Activated CD8-positive, alpha-beta memory T cell treated with anti-CD3 and anti-CD28 coated beads, Interleukin-2, amount 50 U/mL, for 48 hours (primary cell): ENCODE measurements at regions not wholly inside any gene's neighbourhood (a gene's known extent, or its start where the extent isn't known, plus 50 kb on each side); places are given as distances from the start of the nearest gene placed in this dataset.

Source experiments
- DNase-seq: peaks from one replicate; pipeline ENCODE4 v3.0.0-alpha.2; 2020

DNA sequence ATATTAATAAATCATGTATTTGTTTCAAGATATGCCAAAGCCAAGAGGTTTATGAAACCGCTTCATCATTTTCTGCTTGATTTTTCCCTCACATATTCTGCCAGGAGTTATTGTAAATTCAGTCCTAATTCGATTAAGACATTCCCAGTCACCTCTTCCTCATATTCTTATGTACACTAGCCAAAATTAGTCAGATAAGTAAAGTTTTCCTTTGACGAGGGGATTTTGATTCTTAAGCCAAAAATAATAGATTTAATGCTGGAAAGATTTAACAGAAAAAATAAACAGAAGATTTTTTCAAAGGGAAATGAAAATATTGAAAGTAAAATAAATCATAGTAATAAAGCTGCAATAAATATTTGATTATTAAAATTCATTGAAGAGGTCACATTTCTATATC, 51.0 kb upstream of the VEGFC start:
- no peak for DNase-seq

DNA sequence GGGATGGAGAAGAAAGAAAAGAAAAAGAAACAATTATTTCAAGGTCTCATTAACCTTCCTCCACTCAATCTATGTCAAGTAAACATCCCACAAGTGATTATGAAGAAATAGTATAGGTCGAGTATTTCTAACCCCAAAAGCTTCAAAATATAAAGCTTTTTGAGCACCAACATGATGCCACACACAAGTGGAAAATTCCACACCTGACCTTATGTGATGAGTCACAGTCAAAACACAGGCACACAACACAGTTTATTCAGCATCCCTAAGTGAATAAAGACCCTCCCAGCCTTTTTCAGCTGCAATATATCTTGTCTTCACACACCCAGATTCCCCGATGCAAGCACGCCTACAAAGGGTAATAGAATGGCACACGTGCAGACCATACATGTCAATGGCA, 51.7 kb upstream of the VEGFC start:
- DNase-seq, result no peak

GRCh38 chr4:176845636-176846035, 52.9 kb upstream of the VEGFC start:
- DNase-seq, result no peak

DNA sequence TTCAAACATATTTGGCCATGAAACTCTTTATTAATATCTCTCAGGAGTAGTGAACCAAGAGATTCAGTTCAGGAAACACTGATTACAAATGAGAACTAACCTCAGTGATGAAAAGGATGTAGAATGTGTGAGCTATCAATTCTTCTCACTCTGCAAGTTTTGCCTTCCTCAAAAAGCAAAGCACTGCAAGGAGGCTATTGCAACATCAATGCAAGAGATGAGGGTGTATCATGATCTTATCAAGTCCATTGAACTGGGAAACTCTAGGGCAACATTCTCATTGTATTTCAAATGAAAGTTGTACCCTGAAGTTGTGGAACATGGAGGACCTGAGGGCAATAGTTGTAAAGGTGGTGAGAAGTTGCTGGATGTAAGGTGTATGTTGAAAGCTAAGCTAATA, 56.4 kb upstream of the VEGFC start:
- no peak for DNase-seq

GRCh38 chr4:176850436-176850835, 57.7 kb upstream of the VEGFC start:
- no peak for DNase-seq

DNA sequence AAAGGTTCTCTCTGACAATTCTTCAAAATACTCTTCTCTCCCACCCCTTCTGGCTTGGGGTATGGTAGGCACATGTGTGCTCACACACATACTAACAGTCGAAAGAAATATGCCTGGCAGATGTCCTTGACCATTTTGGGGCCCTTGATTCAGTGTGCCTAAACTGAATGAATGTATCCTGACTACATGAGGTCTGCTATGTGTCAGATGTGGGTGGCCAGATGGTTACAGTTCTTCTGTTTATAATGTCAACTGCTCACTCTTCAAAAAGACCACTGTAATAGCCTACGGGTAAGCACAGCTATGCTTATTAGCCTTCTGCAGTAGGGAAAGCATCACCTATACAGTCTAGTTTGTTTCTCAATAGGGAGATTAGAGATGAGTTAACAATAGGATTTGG, 63.7 kb upstream of the VEGFC start:
- no peak for DNase-seq

DNA sequence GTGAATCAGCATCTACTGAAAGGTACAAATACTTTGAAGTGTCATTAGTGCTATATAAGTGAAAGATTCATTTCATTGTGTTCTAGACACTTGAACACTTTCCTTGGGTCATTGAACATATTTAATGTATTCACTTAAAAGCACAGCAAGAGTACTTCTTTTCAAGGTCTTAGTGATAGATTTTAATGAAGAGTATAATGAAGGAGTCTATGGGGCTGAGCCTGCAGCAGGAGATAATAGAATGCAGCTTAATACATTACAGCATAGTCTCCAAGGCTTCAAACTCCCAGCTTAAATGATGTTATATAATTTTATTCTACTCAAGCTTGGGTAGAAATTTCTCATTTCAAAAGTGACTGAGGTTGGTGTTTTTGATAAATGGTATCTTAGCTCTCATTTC, 66.1 kb upstream of the VEGFC start:
- no peak for DNase-seq

DNA sequence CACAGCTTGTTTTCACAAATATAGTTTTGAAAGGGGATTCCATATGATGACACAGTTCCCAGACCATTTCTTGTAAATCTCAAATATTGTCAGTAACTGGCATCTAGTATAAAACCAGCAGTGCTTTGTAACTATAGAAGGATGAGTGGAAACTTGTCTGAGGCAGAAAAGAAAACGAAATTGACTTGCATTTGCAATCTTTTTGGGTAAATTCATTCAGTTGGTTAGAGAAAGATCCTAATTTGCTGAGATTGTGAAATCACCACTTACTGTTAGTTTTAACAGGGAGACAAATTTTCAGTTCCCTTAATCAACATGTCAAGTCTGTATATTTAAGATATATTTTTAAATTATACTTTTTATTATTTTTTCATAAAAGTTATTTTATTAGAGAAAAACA, 71.5 kb upstream of the VEGFC start:
- no peak for DNase-seq

DNA sequence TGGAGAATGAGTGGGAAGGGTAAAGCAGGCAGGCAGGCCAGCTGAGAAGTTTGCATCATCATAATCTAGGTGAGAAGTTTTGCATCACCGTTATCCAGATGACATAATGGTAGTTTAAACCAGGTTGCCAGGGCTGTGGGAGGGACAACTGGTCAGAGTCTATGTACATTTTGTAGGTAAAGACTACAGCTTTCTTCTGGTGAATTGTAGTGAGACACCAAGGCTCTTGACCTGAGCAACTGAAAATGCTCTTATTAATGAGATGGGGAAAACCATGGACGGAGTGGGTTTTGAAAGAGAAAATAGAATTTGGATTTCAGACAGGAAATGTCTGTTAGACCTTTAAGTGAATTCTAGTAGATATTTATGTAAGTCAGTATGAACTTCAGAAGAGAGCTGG, 76.0 kb upstream of the VEGFC start:
- no peak for DNase-seq

- no peak for DNase-seq
Observed at GRCh38 chr4:176872461-176872860, 79.7 kb upstream of the VEGFC start.

- no peak for DNase-seq
Observed at GRCh38 chr4:176874721-176875445, 82.2 kb upstream of the VEGFC start.

GRCh38 chr4:176875446-176875930, 82.8 kb upstream of the VEGFC start:
- DNase-seq, result no peak

DNA sequence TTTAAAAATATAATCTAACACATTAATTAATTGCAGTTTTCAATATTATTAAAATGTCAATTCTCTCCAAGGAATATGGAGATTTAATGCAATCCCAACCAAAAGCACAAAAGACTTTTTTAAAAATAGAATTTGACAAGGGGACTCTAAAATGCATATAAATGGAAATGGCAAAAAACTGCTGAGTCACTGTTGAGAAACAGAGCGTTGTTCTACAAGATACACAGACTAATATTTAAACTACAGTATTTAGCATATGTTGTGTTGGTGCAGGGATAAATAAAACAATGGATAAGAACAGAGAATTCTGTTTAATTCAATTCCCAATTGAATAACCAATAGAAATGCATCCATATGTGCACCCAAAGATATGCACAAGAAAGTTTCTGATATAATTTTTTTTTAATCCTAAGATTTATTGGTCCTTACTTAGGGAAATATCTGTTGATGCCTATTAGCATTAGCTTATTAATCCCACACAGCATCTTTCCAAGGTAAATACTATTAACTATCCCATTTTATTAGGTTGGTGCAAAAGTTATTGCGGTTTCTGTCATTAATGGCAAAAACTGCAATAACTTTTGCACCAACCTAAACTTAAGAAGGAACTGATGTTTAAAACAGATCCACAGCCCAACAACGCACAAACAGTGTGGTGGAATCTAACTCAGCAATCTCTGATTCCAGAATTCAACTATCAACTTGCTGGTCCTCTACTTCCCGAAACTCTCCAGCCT, 86.8 kb upstream of the VEGFC start:
- no peak for DNase-seq

DNA sequence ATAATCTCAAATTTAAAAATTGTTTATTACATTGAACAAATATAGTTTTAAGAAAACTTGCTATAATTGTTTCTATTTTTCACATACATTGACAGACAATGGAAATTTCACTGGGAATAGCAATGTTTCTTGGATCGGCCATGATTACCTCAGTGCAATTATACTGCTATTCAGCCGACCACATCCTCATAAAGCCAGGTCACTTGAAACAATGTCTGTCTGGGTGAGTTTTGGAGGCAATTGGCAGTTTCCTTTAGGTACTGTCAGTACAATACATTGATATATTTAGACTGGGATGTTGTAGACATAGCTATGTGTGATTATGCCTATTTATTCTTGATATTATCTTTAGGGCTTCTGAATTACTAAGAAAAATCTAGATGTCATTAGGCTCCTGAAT, 89.5 kb upstream of the VEGFC start:
- no peak for DNase-seq

GRCh38 chr4:176883108-176883550, 90.4 kb upstream of the VEGFC start:
- no peak for DNase-seq

- DNase-seq, result no peak
Observed at GRCh38 chr4:176883681-176884418, 91.1 kb upstream of the VEGFC start.

- DNase-seq, result no peak
Observed at GRCh38 chr4:176885224-176885623, 92.5 kb upstream of the VEGFC start.

DNA sequence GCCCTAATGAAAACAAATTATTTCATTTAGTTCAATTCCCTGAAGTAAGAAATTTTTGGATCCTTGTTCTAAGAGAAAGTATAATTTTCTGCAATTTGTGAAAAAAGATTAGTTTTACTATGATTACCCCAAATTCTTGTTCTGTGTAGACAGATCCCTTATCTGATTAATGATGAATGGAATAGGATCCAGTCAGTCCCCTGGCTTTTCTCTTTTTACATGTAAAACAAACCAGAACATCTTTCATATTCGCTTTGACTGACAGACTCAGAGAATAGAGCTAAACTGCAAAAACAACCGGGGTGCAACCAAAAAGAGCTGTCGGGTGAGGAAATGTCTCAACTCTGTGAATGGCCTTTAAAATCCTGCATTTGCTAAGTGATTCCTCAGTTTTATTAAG, 93.4 kb upstream of the VEGFC start:
- DNase-seq, result no peak

DNA sequence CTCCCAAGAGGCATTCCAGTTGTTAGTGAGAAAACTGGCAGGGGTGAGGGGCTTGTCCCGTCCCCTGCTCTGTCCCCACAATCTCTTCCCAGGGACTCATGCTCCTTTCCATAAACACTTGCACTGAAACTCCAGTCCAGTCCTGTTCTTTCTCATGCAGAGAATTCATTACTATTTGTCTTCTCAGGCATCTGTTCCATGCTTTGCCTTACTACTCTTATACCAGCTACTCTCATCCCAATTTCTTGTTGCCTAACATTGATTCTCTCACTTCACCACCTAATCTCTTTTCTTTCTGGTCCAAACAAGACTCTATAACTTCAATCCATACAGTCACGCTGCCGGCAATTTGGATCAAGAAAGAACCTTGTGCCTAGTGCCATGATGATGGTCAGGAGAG, 97.1 kb upstream of the VEGFC start:
- no peak for DNase-seq

DNA sequence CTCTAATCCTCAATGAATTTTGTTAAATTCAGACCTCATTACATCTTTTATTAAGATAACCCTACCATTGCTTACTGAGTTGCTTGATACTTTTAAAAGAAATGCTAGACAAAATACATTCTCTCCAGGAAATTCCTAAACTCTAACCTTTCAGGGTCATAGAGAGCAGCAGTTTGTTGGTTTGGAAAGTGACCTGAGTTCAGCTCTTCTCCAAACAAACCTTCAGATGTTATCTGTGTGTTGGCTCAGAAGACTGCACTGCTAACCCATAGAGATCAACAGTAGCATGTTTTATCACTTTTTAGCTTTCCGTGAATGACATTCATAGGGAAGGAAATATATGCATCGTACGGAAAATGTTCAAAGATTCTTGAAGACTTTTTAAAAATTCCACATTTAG, 101.8 kb upstream of the VEGFC start:
- no peak for DNase-seq

DNA sequence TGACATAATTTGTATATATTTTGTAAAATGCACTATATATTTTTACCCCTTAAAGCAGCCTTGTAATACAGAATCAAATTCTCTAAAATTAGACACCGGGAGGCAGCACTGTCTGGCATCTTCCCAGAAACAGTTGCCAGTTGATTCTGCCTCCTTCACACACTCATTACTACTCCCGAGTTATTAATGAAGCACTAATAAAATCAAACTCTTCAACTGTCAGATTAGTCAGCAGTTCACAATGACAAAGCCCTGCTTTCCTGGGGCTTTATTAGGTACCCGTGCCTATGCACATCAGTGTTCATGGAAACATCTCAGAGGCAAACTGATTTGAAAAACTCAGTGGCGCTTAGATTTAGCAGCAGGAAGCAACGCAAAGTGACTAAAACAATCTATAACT, 103.5 kb upstream of the VEGFC start:
- no peak for DNase-seq

DNA sequence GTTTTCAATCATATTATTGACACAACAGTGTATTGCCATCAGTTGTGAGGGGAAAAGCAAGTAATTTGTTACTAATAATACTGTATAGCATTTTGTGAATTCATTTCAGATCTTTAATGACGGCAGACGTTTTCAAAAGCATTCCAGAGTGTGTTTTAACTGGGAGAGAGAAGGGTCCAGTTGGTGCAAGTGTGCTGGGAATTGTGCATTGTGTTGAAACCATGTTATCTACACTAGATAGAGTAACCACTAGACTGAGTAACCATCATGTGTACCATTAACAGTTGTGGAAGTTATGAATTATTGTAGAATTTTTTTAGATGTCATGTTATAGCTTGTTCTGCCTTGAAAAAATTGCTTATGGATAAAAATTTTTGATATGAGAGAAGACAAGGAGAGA, 104.5 kb upstream of the VEGFC start:
- DNase-seq, result no peak

DNA sequence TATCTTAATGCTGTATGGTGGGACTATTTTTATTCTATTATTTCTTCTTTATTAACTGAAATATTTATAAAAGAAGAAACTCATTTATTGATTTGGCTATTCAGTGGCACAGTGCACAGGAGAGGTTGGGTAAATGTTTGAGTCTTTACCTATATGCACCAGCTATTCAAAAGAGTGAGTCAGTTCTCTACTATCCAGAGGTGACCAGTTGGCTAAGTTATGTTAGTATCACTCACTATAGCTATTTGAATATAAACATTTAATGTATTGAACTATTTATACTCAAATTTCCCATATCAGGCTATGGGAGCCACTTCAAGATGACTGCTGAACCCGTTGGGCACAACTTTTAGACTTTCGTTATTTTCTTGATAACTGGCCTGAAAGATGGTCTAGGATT, 106.1 kb upstream of the VEGFC start:
- no peak for DNase-seq
